ENCODE measurements at regions not wholly inside any gene's neighbourhood (a gene's known extent, or its start where the extent isn't known, plus 50 kb on each side); places are given as distances from the start of the nearest gene placed in this dataset.
"Not testable (repeated sequence)": the region's sequence is repeated elsewhere in the genome, so short reads cannot be mapped to it uniquely, and the experiment has no call there.

DNA sequence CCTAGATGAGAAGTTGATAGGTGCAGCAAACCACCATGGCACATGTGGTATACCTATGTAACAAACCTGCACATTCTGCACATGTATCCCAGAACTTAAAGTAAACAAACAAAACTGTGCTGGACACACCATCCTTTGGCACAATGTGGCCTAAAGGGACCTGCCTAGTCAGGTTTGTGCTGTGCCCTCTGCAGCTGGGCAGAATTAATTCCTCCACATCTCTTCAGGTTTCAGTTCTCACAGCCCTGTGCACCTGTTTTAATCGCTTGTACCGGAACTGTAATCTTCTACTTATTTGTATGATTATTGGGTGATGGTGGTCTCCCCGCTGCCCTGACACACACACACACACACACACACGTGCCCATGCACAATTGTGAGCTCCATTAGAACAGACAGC, 252.7 kb downstream of the ACTR3B start:
- no peak for DNase-seq (ENCODE audit: low read depth)

DNA sequence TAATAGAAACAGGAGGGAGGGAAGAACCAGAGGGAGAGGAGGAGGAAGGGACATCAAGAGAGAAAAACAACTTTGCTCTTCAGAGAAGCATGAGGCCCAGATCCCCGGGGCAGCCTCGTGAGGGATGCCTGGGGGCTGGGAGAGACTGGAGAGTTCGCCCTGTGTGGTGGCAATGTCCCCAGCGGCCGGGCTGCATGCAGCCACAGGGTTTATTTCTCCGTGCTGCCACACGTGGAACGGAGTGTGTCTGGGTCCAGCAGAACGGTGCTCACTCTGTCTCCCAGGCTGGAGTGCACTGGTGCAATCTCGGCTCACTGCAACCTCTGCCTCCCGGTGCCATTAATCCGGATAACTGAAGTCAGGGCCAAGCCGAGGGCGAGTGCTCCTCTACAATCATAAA, 257.7 kb downstream of the ACTR3B start:
- no peak for DNase-seq (ENCODE audit: low read depth)

DNA sequence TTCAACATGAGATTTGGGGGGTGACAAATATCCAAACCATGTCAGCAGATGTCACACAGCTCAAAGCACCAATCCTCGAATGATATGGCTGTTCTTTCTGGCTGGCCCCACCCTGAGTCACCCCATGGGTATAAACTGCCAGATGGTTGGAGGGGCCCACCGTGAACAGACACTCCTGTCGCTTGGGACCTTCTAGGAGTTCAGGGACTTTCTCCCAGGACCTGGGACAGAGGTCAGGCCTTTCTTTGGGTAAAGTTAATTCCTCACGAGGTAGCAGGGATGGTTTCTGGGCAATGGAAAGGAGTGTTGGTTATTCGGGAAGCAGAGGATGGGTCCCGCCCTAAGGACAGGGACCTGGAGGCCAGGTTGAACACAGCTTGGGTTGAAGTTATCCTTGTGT, 262.0 kb downstream of the ACTR3B start:
- no peak for DNase-seq (ENCODE audit: low read depth)

- no peak for DNase-seq (ENCODE audit: low read depth)
Measured at GRCh38 chr7:153022475-153023193, 263.1 kb downstream of the ACTR3B start.

DNA sequence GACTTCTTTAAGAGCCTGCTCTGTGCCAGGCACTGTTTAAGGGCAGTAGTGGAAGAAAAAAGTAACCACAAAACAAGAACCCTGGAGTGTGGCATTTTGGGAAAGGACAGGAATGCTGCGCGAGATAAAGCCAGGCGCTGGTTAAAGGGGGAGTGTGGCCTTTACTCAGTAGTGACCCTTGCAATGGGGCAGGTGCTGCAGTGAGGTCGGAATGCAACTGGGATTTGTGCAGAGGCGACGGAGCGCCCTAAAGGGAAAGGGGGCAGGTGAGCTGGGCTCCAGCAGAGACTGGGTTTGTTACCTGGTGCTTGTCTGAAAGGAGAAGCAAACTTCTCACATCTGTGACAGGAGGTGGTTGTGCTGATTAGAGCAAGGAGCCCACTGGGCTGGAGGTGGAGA, 263.6 kb downstream of the ACTR3B start:
- DNase-seq (ENCODE audit: low read depth) = no peak

DNA sequence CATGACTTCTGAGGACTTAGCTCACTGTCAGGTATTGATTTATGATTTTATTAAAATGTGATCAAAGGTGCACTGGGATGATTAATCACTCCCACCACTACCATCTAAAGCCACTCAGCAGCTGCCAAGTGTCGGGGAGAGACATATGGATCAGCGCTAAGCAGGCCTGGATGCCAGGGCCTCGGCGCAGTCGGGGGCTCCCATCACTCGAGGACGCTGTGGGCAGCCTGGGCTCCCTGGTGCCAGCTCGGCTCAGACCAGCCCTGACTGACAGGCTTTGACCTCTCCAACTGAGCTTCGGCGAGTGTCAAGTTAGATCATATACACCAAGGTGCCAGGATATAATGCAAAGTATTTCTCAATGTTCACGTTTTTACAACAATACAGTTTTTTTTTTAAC, 267.7 kb downstream of the ACTR3B start:
- DNase-seq (ENCODE audit: low read depth) = no peak

DNA sequence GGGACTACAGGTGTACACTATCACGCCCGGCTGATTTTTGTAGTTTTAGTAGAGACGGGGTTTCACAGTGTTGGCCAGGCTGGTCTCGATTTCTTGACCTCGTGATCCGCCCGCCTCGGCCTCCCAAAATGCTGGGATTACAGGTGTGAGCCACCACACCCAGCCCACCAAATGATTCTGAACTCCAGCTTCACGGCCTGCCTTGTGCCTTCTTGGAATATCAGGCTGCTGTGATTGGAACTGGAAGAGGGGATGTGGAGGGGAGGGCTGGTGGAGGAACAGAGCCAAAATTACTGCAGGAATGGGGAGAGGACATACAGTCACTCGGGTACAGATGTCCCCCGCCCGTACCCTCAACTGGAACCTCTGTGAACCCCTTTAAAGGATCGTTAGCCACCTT, 268.4 kb downstream of the ACTR3B start:
- no peak for DNase-seq (ENCODE audit: low read depth)

- no peak for DNase-seq (ENCODE audit: low read depth)
Measured at GRCh38 chr7:153030976-153031375, 271.4 kb downstream of the ACTR3B start.

DNA sequence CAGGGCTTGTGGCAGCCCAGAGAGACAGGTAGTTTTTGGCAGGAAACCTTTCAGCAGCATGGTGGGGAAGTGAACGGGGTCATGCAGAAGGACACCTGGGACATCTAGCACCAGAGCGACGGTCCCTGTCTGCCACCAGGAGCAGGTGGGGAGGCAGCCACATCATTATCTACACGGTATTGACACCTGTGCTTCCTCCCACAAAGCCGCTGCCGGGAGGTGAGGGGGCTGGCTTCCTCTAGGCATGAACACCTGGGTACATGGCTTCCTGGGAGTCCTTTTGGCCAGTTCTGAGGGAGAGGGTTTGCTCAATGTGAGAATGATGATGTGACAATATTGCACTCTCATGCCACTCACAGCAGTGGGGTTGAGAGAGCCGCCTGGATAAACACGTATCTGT, 275.2 kb downstream of the ACTR3B start:
- no peak for DNase-seq (ENCODE audit: low read depth)

- no peak for DNase-seq (ENCODE audit: low read depth)
Measured at GRCh38 chr7:153036396-153037063, 277.0 kb downstream of the ACTR3B start.

DNA sequence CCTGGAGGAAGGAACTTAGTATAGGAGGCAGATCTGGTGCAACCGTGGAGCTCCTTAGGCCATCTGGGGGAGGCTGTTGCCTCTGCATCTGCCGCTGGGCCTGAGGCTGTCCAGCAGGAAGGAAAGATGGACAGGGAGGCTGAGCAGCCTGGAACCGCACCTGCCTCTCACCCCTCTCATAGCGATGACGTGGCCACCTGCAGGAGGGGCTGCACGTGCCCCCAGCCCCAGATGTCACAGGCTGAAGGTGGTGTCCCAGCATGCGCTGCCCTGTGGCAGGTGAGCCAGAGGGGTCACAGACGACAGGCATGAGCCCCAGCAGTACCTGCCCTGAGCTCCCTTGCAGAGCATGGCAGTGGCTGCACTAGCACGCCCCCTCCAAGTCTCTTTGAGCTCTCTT, 283.9 kb downstream of the ACTR3B start:
- DNase-seq (ENCODE audit: low read depth) = no peak

DNA sequence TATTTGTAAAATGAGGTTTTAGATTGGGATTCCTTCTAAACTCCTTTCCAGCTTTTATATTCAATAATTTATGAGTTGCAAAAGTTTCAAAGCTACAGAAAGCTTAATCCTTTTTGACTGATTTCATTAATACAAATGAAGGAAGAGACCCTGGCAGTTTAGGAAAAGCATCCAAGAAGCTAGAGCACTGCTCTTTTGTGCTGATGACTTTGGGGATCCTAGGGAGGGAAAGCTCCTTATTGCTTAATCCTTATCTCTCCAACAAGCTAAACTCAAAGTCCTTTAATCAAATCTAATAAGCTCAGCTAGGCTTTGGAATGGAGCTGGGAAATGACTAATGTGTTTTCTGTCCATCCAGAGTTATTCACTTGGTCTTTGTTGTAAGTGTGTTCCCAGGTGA, 285.4 kb downstream of the ACTR3B start:
- DNase-seq (ENCODE audit: low read depth) = no peak

DNA sequence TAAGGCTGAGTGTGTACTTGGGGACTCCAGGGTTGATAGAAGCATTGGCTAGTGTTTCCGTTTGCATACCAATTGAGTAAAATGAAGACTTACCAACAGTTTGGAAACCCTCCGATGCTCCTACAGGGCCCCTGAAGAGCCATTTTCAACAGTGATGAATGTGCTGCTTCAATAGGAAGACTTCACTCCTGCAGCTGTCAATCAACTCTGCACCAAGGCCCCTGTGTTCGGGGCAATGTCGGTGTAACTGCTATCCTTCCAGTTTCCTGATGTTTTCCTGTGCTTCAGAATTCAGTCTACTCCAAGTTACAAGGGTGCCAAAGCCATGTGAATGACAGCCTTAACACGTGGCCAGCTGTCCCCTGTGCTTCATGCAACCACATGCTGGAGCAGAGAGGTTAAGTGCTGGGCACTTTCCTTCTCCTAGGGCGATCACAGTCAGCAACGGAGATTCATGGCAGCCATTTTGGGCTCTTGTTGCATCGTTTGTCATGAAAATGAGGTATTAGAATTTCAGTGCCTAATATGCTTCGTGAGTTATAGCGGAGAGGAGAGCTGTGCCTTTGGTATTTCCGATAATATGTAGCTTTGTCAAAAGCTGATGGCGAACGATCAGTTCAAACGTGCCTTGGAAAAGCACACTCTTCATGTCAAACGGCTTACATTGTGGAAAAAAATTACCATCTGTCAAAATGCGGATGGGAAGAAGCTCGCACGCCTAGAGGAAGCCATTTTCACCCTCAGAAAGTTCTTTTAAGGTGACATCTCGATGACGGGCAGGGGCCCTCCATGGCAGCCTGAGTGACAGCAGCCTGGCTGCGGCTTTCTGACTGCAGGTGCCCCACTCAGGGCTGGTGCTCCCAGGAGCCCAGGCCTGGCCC, 287.8 kb downstream of the ACTR3B start:
- no peak for DNase-seq (ENCODE audit: low read depth)

- no peak for DNase-seq (ENCODE audit: low read depth)
Measured at GRCh38 chr7:153052206-153052605, 292.7 kb downstream of the ACTR3B start.

- DNase-seq (ENCODE audit: low read depth) = no peak
Measured at GRCh38 chr7:153061910-153062528, 302.5 kb downstream of the ACTR3B start.

DNA sequence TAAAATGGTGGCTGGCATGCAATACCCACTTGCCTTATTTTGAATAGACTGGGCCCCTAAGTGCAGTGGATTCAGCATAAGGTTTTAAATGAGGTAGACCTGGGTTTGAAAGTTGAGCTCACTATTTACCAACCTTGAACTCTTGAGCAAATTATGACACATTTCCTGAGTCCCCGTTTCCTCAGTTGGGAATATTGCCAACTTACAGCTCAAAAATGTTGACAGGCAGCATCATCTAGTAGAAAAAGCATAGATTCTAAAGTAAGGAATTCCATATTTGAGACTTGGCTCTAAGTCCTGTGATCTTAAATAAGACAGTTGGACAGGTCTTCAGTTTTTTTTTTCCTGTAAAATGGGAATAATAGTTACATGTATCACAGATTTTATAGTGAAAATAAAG, 305.5 kb downstream of the ACTR3B start:
- DNase-seq (ENCODE audit: low read depth) = no peak

DNA sequence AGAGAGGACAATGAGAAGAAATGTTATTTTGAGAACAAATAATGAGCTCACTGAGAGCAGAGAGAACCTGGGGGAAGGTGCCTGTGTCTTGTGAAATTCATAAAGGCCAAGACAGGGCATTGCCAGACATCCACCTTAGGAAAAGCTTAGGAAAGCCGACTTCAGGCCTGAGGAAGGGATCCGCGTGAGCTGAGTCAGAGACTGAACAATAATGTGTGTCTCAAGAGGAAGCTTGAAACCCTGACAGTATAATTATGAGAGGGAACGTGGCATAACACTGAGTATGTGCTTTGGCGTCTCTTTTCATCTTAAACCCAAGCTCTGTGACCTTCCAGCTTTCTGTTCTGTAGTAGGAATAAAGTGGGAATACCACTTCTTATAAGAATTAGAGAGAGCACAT, 307.2 kb downstream of the ACTR3B start:
- no peak for DNase-seq (ENCODE audit: low read depth)

DNA sequence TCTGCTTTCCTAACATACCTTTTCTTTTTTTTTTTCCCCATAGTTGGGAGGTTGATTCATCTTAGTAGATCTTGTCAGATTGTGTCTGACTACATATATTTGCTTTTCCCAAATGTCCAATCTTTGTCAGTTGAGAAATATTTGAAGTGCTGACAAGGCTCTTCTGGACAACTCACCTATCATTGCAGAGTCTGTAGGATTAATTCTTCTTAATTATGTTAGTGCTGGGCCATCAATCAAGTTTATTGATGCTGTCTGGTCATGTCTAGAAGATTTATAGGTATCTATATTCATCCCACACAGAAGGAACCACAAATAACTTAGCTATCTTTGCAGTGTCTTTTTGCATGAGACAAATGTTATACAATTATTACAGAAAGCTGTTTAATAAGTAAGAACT, 310.6 kb downstream of the ACTR3B start:
- no peak for DNase-seq (ENCODE audit: low read depth)

DNA sequence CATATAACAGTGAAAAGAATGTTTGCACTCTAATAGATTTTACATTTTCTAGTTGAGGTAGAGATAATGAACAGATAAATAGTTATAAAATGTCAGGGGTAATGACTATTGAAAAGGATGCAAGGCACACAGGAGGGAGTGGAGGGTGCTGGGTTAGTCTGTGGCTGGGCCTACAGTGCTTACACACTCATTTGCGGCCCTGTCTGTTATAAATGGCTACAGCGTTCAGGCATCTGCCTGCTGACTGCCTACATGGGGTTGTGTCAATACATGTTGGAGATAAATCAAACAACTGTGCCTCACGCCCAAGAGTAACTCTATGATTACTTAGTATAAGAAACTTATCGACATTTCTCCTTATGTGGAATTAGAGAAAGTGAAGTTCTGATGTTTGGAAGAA, 313.3 kb downstream of the ACTR3B start:
- no peak for DNase-seq (ENCODE audit: low read depth)

- DNase-seq (ENCODE audit: low read depth) = not testable (repeated sequence)
Measured at GRCh38 chr7:153076289-153076688, 316.7 kb downstream of the ACTR3B start.

GRCh38 chr7:153081496-153081895, 321.9 kb downstream of the ACTR3B start:
- DNase-seq (ENCODE audit: low read depth) = no peak

- DNase-seq (ENCODE audit: low read depth) = no peak
Measured at GRCh38 chr7:153084278-153084677, 324.7 kb downstream of the ACTR3B start.

DNA sequence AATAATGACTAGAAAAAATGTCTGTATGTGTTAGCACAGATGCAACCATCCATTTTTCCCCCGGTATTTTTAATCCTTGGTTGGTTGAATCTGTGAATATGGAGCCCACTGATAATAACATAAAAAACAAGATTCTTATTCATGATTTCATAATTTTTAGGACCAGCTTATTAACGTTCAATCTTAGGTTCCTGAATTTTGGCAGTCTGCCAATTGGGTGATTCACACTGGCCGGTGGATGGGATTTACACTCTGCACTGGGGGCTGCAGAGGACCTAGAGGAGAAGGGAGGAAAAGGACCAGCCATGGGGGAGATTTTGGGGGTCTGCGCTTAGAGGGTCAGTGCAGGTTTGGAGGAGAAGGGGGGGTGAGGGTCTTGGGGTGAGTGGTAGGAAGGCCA, 327.9 kb downstream of the ACTR3B start:
- DNase-seq (ENCODE audit: low read depth) = no peak
